Testis (tissue), 2 donors: ENCODE measurements at regions not wholly inside any gene's neighbourhood (a gene's known extent, or its start where the extent isn't known, plus 50 kb on each side); places are given as distances from the start of the nearest gene placed in this dataset.
"Not testable (repeated sequence)": the region's sequence is repeated elsewhere in the genome, so short reads cannot be mapped to it uniquely, and the experiment has no call there.

Source experiments
- DNase-seq: peaks from one replicate; pipeline ENCODE4 v3.0.0-alpha.2; 2019
- H3K27ac ChIP-seq, 2 donors: fragments of 200-600 bp; sonication (generic); one replicate each; pipeline ENCODE4 v1.5.1; 2019
- H3K27me3 ChIP-seq: fragments of 200-600 bp; sonication (generic); one replicate; pipeline ENCODE4 v1.5.1; 2019
- H3K36me3 ChIP-seq: fragments of 200-600 bp; sonication (generic); one replicate; pipeline ENCODE4 v1.5.1; 2017; ENCODE audit warnings: low read depth; ENCODE audit errors: missing control alignments
- H3K4me1 ChIP-seq: fragments of 200-600 bp; sonication (generic); one replicate; pipeline ENCODE4 v1.5.1; 2019
- H3K4me3 ChIP-seq, 2 donors: fragments of 200-600 bp; sonication (generic); one replicate each; pipeline ENCODE4 v1.5.1; 2017 to 2019
- H3K9me3 ChIP-seq: fragments of 200-600 bp; sonication (generic); one replicate; pipeline ENCODE4 v1.5.1; 2017
- CTCF ChIP-seq, 3 experiments: fragments of 450-650 bp in 2 of 3; fragments of 200-600 bp in 1 of 3; sonication (generic) in 1 of 3; IDR thresholded peaks; one replicate each; pipeline ENCODE4 v1.5.1; 2016 to 2019; ENCODE audit warnings: antibody characterized with exemption in 3 of 3, mild to moderate bottlenecking in 2 of 3, moderate library complexity in 1 of 3
- POLR2A ChIP-seq: fragments of 450-650 bp; IDR thresholded peaks from one replicate; pipeline ENCODE4 v1.6.1; 2017; ENCODE audit warnings: antibody characterized with exemption, mild to moderate bottlenecking, moderate library complexity
- WGBS, 2 donors: methylation state at CpG; one replicate each; pipeline ENCODE4 v1.1.5; 2018; 5-methylcytosine and 5-hydroxymethylcytosine counted together
- intact Hi-C: fragments of 100-400 bp; cut with DNase I; formaldehyde crosslinking; loops from one replicate; pipeline ENCODE4 v1.15.1; 2023; ENCODE audit warnings: low total_unique reads

GRCh38 chr16:22989598-22989997 lies 159.7 kb downstream of the USP31 start:
- intact Hi-C loops, result no loop called here
- Histone ChIP-seq H3K9me3 (no peaks in the 10 kb centered on the region), H3K27ac (no peak overlapping the region), H3K4me1 (no peaks in the 10 kb centered on the region), H3K36me3 (no peaks in the 10 kb centered on the region), H3K27me3 (no peaks in the 10 kb centered on the region), H3K4me3 (no peak overlapping the region)
- 83 to 86% methylated on average over 3 of the region's 3 CpGs for WGBS, 2 donors
- TF ChIP-seq CTCF (IDR thresholded peaks at IDR 0.05) (no peak), POLR2A (no peak)
- DNase-seq, result no peak

- DNase-seq, result no peak
- Histone ChIP-seq H3K9me3 (no peaks in the 10 kb centered on the region), H3K27ac (no peak overlapping the region), H3K36me3 (no peaks in the 10 kb centered on the region), H3K4me3 (no peak overlapping the region), H3K27me3 (no peaks in the 10 kb centered on the region), H3K4me1 (no peaks in the 10 kb centered on the region)
- WGBS, 2 donors, result 94 to 96% methylated on average over 2 of the region's 2 CpGs
- intact Hi-C loops, result no loop called here
- TF ChIP-seq POLR2A, result no peak
- TF ChIP-seq CTCF (IDR thresholded peaks at IDR 0.05), result no peak
Measured at GRCh38 chr16:22983614-22984013, 165.6 kb downstream of the USP31 start.

GRCh38 chr16:22980514-22980913 lies 166.6 kb downstream of the HS3ST2 start:
- H3K27ac ChIP-seq, H3K27me3 ChIP-seq, H3K4me3 ChIP-seq, intact Hi-C loops, H3K4me1 ChIP-seq, DNase-seq, H3K36me3 ChIP-seq, H3K9me3 ChIP-seq: not testable (repeated sequence)
- WGBS, 2 donors, result 86 to 95% methylated on average over 3 of the region's 3 CpGs

GRCh38 chr16:22979038-22979437 lies 165.1 kb downstream of the HS3ST2 start:
- Histone ChIP-seq H3K9me3 (no peaks in the 10 kb centered on the region), H3K4me1 (no peaks in the 10 kb centered on the region), H3K27me3 (no peaks in the 10 kb centered on the region), H3K27ac (no peak overlapping the region), H3K36me3 (no peaks in the 10 kb centered on the region), H3K4me3 (no peak overlapping the region)
- TF ChIP-seq POLR2A (no peak), CTCF (IDR thresholded peaks at IDR 0.05) (no peak)
- intact Hi-C loops, result no loop called here
- no peak for DNase-seq
- 78 to 80% methylated on average over 2 of the region's 2 CpGs for WGBS, 2 donors

- intact Hi-C loops, result no loop called here
- Histone ChIP-seq H3K36me3 (no peaks in the 10 kb centered on the region), H3K4me1 (no peaks in the 10 kb centered on the region), H3K9me3 (no peaks in the 10 kb centered on the region), H3K4me3 (no peak overlapping the region), H3K27ac (no peak overlapping the region), H3K27me3 (no peaks in the 10 kb centered on the region)
- peak in 2 of 3 experiments; percentile 29 to 32 for TF ChIP-seq CTCF (IDR thresholded peaks at IDR 0.05)
- TF ChIP-seq POLR2A, result no peak
- DNase-seq, result no peak
- WGBS, 2 donors, result 51 to 61% methylated on average over 4 of the region's 4 CpGs
Measured at GRCh38 chr16:22977294-22977697, 163.3 kb downstream of the HS3ST2 start.
